ENCODE measurements at regions not wholly inside any gene's neighbourhood (a gene's known extent, or its start where the extent isn't known, plus 50 kb on each side); places are given as distances from the start of the nearest gene placed in this dataset.

DNA sequence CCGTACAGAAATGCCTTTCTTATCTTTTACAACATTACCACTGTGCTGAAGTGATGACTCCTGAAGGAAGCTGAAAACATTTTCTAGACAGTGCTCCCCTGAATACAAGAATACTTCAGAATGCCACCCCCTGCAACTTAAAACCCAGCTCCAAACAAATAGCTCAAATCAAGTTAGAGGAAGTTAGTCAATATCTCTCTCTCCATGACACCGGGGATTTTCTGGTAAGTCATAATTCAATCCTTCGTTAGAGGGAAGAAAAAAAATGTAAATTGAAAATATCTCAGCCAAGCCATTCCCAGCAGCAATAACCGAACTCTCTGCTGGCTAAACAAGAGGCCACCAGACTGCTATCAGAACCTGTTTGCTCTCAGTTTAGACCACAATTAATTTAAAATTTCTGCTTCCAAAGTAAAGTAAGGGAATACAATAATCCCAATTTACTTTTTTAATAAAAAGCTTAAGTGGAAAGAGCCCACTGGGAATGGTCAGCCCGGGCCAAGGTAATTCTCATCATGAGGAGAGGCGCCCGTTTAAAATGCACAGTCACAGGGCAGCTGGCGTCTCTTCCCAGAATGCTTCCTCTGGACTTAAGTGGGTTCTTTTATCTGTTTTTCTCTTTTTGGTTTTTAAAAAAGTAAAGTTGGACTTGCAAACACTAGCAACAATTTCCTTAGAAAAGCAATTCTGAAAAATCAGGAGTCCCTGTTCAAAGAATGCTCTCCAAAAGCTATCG lies 710.1 kb upstream of the STXBP6 start:
- Mint-ChIP-seq H3K9me3 (ENCODE audit: low read depth) (peaks cover 3% of the 10 kb centered on the region), H3K27ac (no peak overlapping the region), H3K4me1 (ENCODE audit: low read depth) (no peaks in the 10 kb centered on the region), H3K4me3 (ENCODE audit: low read depth) (no peak overlapping the region), H3K27me3 (no peaks in the 10 kb centered on the region), H3K36me3 (ENCODE audit: insufficient read depth) (no peaks in the 10 kb centered on the region)
- no peak for DNase-seq (ENCODE audit: low spot score, unreplicated experiment)
- TF ChIP-seq, protein P1, sequence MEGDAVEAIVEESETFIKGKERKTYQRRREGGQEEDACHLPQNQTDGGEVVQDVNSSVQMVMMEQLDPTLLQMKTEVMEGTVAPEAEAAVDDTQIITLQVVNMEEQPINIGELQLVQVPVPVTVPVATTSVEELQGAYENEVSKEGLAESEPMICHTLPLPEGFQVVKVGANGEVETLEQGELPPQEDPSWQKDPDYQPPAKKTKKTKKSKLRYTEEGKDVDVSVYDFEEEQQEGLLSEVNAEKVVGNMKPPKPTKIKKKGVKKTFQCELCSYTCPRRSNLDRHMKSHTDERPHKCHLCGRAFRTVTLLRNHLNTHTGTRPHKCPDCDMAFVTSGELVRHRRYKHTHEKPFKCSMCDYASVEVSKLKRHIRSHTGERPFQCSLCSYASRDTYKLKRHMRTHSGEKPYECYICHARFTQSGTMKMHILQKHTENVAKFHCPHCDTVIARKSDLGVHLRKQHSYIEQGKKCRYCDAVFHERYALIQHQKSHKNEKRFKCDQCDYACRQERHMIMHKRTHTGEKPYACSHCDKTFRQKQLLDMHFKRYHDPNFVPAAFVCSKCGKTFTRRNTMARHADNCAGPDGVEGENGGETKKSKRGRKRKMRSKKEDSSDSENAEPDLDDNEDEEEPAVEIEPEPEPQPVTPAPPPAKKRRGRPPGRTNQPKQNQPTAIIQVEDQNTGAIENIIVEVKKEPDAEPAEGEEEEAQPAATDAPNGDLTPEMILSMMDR (IDR thresholded peaks at IDR 0.05; ENCODE audit: unreplicated experiment) = no peak

DNA sequence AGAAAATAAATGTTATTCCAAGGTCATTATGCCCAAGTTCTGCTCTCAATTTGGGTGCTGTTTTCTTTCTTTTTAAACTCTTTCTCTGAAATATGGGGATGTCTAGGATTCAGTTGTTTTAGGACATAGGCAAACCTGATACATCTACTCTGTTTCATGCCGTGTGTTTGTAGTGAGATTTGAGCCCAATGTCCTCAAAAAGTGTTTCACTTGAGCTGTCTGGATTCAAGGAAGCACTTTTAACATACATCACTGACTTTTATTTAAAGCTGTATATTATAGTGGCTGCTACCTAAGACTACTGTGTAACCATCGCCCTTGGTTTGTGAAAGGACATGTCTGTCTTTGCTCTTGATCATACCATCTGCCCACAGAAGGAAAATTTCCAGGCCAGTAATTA lies 709.3 kb upstream of the STXBP6 start:
- no peak overlapping the region for H3K27ac Mint-ChIP-seq
- TF ChIP-seq, protein P1 (IDR thresholded peaks at IDR 0.05; ENCODE audit: unreplicated experiment) = no peak
- peaks cover under 1% of the 10 kb centered on the region for H3K9me3 Mint-ChIP-seq (ENCODE audit: low read depth)
- no peak for DNase-seq (ENCODE audit: low spot score, unreplicated experiment)
- H3K4me1 Mint-ChIP-seq (ENCODE audit: low read depth) = no peaks in the 10 kb centered on the region
- no peak overlapping the region for H3K4me3 Mint-ChIP-seq (ENCODE audit: low read depth)
- H3K36me3 Mint-ChIP-seq (ENCODE audit: insufficient read depth) = no peaks in the 10 kb centered on the region
- no peaks in the 10 kb centered on the region for H3K27me3 Mint-ChIP-seq

DNA sequence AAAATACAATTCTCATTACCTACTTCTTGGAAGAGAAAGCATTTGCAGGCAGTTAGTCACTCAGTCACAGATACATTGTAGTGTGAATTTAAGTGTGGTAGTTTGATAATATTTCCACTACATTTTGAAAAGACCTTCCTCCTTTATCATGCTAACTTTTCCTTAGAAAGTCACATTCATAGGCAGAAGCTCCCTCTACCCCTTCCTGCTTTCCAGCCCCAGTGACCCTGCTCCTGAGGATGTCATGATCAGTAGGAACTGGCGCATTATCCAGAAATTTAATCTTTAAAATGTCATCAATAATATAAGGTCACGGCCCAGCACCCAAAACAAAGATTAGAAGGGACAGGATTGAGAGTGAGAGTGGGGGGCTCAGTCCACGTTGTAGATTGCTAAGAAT lies 707.4 kb upstream of the STXBP6 start:
- Mint-ChIP-seq H3K27me3 (no peaks in the 10 kb centered on the region), H3K9me3 (ENCODE audit: low read depth) (no peaks in the 10 kb centered on the region), H3K4me3 (ENCODE audit: low read depth) (no peak overlapping the region), H3K36me3 (ENCODE audit: insufficient read depth) (no peaks in the 10 kb centered on the region), H3K4me1 (ENCODE audit: low read depth) (no peaks in the 10 kb centered on the region), H3K27ac (no peak overlapping the region)
- no peak for DNase-seq (ENCODE audit: low spot score, unreplicated experiment)
- TF ChIP-seq, protein P1 (IDR thresholded peaks at IDR 0.05; ENCODE audit: unreplicated experiment) = no peak

DNA sequence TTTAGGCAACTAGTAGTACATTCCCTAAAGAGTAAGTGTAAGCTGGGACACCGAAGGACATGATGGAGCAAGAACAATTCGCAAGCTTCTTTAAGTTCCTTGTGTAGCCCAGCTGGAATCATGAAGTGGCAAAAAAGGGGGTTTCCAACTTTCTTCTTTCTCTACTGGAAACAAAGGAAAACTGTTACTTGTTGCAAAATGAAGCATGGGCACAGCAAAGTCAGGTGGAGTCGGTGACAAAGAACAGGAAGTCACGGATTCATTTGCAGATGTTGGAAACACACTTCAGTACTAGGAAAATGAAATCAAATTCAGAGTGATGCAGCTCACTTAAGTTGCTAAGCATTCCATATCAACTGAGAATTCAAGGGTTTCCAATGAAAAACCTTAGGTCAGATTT lies 706.9 kb upstream of the STXBP6 start:
- Mint-ChIP-seq H3K36me3 (ENCODE audit: insufficient read depth) (no peaks in the 10 kb centered on the region), H3K27me3 (no peaks in the 10 kb centered on the region), H3K27ac (no peak overlapping the region), H3K4me3 (ENCODE audit: low read depth) (no peak overlapping the region), H3K9me3 (ENCODE audit: low read depth) (no peaks in the 10 kb centered on the region), H3K4me1 (ENCODE audit: low read depth) (no peaks in the 10 kb centered on the region)
- TF ChIP-seq, protein P1 (IDR thresholded peaks at IDR 0.05; ENCODE audit: unreplicated experiment) = no peak
- DNase-seq (ENCODE audit: low spot score, unreplicated experiment) = no peak

DNA sequence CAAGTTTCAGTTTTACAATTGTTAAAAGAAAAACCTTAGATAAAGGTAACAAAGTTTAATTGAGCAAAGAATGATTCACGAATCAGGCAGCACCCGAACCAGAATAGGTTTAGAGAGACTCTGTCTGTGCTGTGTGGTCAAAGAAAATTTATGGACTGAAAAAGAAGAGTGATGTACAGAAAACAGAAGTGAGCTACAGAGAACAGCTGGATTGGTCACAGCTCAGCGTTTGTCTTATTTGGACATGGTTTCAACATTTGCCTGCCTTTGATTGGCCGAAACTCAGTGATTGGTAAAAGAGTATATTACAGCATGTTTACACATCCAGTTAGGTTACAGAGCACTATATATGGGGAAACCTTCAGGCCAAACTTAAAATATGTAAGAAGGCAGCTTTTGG lies 703.2 kb upstream of the STXBP6 start:
- no peaks in the 10 kb centered on the region for H3K4me1 Mint-ChIP-seq (ENCODE audit: low read depth)
- no peaks in the 10 kb centered on the region for H3K36me3 Mint-ChIP-seq (ENCODE audit: insufficient read depth)
- H3K9me3 Mint-ChIP-seq (ENCODE audit: low read depth) = no peaks in the 10 kb centered on the region
- no peak overlapping the region for H3K27ac Mint-ChIP-seq
- H3K4me3 Mint-ChIP-seq (ENCODE audit: low read depth) = no peak overlapping the region
- TF ChIP-seq, protein P1 (IDR thresholded peaks at IDR 0.05; ENCODE audit: unreplicated experiment) = no peak
- DNase-seq (ENCODE audit: low spot score, unreplicated experiment) = no peak
- H3K27me3 Mint-ChIP-seq = no peaks in the 10 kb centered on the region

Measured in progenitor cell of endocrine pancreas (in vitro differentiated cells).